ENCODE measurements at regions not wholly inside any gene's neighbourhood (a gene's known extent, or its start where the extent isn't known, plus 50 kb on each side); places are given as distances from the start of the nearest gene placed in this dataset.
"Not testable (repeated sequence)": the region's sequence is repeated elsewhere in the genome, so short reads cannot be mapped to it uniquely, and the experiment has no call there.

DNA sequence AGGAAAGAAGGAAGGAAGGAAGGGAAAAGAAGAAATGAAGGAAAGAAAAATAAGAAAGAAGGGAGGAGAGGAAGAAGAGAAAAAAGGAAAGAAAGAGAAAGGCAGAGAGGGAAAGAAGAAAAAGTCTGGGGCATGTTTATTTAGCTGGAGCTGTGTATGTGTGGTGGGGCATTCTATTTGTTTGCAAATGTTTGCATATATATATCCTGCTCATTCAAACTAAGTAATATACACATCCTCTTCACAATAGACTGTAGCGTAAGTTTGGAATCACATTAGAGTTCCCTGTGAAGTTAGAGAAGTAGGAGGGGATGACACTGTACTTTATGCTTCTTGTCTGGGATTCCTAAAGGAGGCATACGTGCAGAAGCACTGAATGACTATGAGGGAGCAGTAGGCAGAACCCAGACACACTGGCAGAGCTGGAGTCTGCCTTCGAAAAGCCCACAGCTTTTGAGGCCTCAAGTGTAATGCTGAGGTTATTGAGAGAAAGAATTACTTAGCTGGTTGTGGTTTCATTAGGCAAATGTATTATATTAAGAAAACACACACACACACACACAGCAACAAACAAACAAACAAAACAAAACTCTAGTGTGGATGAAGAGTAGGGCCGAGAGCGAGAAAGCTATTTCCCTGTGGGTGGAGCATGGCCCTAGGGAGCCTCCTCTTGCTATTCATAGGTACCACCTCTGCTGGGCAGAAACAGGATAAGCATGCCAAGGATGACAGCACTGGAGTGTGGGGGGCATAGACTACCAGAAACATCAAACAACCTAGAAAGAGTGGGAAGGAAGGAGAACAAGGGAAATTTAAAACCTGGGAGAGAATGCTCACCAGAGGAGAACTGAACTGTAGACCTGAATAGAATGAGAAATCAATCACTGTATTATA is 905.1 kb upstream of the NXPH2 start:
- no peak for DNase-seq

- DNase-seq: no peak
These were observed 904.2 kb upstream of the NXPH2 start for GRCh38 chr2:139684286-139684860.

DNA sequence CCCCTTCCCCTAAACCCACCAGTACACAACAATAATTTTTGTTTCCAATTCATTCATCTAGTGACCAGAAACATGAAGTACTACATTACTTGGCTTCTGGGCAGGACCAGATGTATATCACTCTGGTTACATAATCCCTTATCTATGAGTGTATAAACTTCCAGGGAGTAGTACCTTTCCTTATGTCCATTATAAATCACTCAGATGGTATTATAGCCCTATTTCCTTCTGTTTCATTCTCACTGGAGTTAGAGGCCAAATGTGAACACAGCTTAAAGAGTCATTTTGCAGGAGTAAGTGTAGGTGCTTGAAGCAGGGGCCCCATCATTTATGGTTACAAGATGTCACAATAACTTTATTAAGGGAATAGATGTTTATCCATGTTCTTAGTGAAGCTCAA is 894.4 kb upstream of the NXPH2 start:
- DNase-seq: no peak

DNA sequence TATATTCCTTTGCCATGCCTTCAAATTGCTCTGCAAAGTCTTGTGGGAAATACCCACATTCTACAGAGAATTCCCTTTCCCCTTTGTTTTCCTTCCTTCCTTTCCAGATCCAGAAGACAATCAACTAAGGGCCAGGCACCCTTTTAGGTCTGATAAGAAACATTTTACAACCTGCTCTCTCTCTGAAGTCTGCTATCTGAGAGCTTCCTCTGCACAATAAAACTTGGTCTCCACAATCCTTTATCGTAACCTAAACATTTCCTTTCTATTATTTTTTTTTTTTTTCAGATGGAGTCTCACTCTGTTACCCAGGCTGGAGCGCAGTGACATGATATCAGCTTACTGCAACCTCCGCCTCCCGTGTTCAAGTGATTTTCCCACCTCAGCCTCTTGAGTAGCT is 893.3 kb upstream of the NXPH2 start:
- DNase-seq: not testable (repeated sequence)

DNA sequence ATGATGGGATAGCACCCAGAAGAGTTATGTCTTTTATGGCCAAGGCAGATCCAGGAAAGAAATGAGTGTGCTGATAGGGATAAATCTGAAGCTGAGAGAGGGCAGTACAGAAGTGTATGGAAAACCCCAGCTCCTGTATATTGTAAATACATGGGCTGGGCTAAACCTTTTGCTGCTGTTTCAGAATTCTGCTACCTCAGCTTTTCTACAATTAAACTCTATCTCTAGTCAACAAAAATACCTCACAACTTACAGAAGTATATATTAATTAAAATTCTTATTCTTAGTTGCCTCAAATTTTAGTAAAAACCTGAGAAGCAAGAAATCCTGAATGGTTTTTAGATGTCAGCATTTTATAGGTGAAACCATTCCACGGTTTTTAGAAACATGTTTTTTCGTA is 889.5 kb upstream of the NXPH2 start:
- DNase-seq: no peak

- DNase-seq: no peak
These were observed 872.2 kb upstream of the NXPH2 start for GRCh38 chr2:139652385-139652784.

DNA sequence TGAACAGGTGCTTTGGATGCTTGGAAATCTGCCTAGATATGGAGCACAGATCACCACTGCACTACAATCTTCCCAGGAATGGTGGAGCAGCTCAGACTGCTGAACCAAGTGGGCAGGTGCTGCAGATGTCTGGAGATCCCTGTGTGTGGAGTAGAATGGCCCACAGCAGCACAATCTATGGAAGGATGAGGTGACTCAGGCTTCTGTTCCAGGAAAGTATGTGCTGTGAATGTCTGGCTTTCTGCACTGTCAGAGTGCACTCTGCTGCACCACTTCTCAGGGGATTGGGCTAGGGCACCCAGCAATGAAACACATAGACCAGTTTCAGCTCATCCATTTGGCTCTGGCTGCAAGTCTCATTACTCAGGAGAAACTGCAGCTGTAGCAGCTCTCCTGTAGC is 865.4 kb upstream of the NXPH2 start:
- no peak for DNase-seq

GRCh38 chr2:139643139-139643538 is 862.9 kb upstream of the NXPH2 start:
- DNase-seq: no peak

DNA sequence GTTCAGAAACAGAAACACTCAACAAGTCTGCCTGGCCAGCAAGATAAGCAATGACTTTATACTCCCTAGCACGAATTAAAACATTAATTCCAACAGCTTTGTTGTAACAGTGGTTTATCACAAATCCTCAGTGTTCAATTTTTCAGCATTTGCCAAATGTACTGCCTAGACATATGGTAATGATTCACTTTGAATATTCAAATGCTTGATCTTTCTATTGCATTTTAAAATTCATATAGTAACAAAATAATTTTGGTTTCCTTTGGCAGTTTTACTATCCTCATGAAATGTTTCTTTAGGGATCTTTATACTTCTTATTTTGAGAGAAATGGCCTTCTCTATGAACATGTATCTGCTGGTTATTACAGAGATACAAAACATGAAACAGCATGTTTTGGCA is 851.8 kb upstream of the NXPH2 start:
- DNase-seq: no peak

- no peak for DNase-seq
These were observed 848.7 kb upstream of the NXPH2 start for GRCh38 chr2:139628931-139629330.

DNA sequence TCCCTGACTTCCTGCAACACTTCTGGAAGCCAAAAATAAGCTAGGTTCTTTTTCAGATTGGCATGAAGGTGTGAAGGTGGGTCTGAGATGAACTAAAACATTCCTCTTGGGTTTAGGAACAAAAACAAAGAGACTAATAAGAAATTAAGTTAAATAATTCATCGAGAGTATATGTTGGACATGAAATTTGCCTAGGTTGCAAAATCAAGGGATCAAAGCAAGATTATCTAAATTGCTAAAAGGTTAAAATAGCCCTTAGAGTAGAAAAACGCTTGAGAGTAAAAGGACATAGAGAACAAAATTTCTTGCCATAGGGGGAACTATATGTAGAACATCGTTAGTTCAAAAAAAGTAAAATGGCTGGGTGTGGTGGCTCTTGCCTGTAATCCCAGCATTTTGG is 845.9 kb upstream of the NXPH2 start:
- DNase-seq: no peak

DNA sequence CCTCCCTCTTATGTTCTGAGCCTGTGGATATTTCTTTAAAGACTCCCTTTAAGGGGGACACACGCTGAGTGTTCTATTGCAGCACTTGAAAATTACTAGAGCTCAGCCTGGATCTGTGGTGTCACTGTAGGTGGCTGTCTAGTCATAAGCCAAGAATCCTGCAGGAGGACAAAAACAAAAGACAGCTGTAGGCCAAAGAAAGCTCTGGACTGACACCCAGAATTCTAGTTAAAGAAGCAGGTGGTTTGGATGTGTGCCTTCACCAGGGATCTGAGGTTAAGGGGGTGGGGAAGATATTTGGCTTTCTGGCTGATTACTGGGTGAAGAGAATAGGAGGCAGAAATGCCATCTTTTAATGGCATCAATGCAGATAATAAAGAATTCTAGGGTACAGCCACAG is 842.5 kb upstream of the NXPH2 start:
- DNase-seq: no peak

DNA sequence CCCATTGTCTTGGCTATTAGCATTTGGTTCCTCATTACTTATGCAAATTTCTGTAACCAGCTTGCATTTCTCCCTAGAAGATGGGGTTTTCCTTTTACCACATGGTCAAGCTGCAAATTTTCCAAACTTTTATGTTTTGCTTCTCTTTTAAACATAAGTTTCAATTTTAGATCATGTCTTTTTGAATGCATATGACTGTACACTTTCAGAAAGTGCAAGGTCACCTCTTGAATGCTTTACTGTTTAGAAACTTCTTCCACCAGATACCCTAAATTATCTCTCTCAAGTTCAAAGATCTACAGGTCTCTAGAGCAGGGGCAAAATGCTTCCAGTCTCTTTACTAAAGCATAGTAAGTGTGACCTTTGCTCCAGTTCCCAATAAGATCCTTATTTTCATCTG is 837.6 kb upstream of the NXPH2 start:
- DNase-seq: no peak

- DNase-seq: no peak
These were observed 833.1 kb upstream of the NXPH2 start for GRCh38 chr2:139613264-139613663.

GRCh38 chr2:139610512-139610911 is 830.3 kb upstream of the NXPH2 start:
- DNase-seq: no peak

GRCh38 chr2:139609109-139609508 is 828.9 kb upstream of the NXPH2 start:
- no peak for DNase-seq

- no peak for DNase-seq
These were observed 825.5 kb upstream of the NXPH2 start for GRCh38 chr2:139605668-139606067.

DNA sequence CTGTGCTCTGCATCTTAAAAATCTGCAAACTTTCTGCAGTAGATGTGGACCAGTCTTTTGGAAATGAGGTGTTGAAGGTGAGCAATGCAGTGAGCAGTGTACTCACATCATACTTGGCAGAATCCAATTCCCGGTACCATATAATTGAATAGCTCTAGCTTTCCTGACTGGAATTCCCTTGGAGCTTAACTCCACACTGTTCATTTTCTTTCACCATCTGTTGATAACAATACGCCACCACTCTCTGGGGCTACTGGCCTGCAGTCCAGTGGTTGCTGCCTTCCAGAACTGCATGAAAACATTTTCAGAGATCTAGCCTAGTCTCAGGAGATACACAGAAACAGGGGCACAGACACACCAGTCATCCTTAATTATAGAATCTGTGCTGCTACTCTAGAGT is 820.0 kb upstream of the NXPH2 start:
- no peak for DNase-seq

DNA sequence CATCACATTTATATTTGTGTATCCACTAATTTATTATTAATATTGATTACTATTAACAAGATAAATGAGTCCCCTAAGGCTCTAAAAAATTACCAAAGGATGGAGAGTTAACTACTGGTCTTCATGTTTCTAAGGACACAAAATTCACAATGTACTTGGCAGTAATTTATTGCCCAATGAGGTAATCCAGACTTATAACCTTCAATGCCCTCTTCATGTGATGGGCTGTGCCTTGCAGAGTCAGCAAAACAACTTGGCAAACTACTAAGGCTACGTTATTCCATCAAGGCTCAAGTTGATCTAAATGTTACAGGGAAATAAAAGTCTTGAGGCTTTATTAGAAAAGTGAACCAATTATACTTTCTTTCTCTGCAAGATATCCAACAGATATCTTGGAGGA is 804.9 kb upstream of the NXPH2 start:
- DNase-seq: no peak

DNA sequence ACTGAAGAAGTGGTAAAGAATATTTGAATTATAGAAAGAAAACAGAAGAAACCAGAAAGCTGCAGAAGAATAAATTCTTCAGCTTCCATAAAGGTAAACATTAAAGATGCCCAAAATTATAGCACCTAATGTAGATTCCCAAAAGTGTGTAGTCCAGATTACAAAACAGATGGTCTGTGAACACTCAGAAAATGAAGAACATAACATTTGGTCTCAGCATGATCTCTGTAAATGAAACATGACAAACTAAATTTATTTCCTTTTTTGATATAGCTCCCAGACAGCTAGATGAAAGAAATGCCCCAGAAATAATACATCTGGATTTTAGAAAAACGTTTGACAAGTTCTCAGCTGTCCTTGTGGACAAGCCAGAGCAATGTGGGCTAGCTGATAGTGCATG is 794.2 kb upstream of the NXPH2 start:
- DNase-seq: no peak

DNA sequence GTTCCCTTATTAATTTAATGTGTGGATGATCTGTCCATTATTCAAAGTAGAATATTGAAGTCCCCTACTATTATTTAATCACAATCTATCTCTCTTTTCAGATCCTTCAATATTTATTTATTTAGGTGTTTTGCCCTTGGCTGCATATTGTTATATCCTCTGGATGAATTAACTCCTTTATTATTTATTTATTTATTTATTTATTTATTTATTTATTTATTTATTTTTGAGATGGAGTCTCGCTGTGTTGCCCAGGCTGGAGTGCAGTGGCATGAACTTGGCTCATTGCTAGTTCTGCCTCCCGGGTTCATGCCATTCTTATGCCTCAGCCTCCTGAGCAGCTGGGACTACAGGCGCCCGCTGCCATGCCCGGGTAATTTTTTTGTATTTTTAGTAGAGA is 776.6 kb upstream of the NXPH2 start:
- no peak for DNase-seq

- DNase-seq: no peak
These were observed 770.7 kb upstream of the NXPH2 start for GRCh38 chr2:139550873-139551272.

DNA sequence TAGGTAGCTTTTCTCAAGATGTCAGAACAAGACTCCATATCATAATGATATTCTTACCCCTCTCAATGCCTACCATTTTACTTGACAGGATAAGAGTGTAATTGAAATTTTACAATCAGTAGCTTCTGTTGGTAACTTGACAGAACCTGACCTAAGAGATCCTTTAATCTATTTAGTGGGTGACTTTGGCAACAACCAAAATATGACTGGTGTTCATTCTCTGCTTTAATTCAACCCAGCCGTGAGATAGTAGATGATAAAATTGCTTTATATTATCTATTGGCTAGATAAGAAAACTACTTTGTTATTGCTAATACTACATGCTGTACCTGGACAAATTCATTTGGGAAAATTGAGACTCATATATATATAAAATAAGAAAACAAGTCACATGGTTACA is 770.2 kb upstream of the NXPH2 start:
- DNase-seq: no peak

DNA sequence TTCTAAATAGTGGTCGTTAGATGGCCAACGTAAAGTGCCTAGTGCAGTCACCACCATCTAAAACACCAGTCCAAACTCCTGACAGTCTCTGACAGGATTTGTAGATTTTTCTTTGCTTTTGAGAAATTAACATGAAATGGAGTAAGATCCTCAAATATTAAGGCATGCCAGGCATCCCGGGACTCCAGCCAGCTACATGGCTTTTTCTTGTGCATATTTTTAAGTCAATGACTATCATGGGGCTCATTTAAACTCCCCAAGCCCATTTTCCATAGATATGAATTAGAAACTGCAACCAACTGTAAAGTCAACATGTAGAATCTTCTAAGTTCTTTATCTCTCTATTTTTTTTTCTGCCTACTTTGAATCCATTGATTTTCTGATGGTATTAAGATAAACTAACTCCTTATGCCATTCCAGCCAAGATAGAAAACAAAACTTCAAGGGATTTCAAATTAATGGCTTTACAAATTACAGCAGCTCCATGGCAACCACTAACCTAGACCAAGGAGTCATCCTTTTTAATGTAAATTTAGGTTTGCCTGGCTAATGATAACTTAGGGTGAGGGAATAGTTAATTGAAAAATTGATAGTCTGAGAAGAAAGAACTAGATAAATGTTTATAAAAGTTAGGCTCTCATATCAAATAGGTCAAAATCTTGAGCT is 764.1 kb upstream of the NXPH2 start:
- no peak for DNase-seq
